ENCODE measurements at regions not wholly inside any gene's neighbourhood (a gene's known extent, or its start where the extent isn't known, plus 50 kb on each side); places are given as distances from the start of the nearest gene placed in this dataset.

DNA sequence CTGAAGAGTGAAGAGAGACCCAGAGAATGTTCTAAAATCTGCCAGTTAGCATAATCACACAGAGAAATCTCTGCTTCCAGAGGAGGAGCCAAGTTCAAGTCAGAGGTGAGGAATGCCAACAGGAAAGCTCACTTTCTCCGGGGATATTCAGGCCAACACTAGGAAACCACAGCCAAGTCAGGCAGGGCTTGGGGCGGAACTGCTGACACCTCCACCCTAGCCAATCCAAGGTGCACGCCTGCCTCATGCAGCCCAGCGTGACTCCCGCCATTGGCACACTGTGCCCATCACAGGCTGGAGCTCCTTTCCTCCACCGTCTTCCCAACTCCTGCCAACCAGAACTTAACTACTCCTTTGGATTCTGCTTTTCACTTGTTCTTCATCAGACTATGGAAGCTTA lies 374.3 kb upstream of the CCDC196 start (continued):
- TF ChIP-seq, protein P1, sequence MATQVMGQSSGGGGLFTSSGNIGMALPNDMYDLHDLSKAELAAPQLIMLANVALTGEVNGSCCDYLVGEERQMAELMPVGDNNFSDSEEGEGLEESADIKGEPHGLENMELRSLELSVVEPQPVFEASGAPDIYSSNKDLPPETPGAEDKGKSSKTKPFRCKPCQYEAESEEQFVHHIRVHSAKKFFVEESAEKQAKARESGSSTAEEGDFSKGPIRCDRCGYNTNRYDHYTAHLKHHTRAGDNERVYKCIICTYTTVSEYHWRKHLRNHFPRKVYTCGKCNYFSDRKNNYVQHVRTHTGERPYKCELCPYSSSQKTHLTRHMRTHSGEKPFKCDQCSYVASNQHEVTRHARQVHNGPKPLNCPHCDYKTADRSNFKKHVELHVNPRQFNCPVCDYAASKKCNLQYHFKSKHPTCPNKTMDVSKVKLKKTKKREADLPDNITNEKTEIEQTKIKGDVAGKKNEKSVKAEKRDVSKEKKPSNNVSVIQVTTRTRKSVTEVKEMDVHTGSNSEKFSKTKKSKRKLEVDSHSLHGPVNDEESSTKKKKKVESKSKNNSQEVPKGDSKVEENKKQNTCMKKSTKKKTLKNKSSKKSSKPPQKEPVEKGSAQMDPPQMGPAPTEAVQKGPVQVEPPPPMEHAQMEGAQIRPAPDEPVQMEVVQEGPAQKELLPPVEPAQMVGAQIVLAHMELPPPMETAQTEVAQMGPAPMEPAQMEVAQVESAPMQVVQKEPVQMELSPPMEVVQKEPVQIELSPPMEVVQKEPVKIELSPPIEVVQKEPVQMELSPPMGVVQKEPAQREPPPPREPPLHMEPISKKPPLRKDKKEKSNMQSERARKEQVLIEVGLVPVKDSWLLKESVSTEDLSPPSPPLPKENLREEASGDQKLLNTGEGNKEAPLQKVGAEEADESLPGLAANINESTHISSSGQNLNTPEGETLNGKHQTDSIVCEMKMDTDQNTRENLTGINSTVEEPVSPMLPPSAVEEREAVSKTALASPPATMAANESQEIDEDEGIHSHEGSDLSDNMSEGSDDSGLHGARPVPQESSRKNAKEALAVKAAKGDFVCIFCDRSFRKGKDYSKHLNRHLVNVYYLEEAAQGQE (IDR thresholded peaks at IDR 0.05; ENCODE audit: unreplicated experiment), result no peak
- TF ChIP-seq NANOG (IDR thresholded peaks at IDR 0.05; ENCODE audit: borderline replicate concordance) (no peak), ZNF331 (CRISPR knock-in tag; IDR thresholded peaks at IDR 0.05; ENCODE audit: low read depth) (no peak), CREB1 (CRISPR knock-in tag; IDR thresholded peaks at IDR 0.05; ENCODE audit: low read depth) (no peak), STAT1 (IDR thresholded peaks at IDR 0.05; ENCODE audit: unreplicated experiment) (no peak), EZH2 (IDR thresholded peaks at IDR 0.05; ENCODE audit: low read depth, unreplicated experiment) (no peak)

DNA sequence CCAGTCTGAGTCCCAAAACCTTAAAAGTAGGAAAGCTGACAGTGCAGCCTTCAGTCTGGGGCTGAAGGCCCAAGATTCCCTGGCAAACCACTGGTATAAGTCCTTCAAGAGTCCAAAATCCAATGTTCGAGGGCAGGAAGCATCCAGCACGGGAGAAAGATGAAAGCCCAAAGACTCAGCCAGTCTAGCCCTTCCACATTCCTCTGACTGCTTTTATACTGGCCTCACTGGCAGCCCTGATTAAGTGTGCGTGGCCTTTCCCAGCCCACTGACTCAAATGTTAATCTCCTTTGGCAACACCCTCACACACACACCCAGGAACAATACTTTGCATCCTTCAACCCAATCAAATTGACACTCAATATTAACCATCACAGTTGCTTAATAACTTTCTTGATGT lies 372.1 kb upstream of the CCDC196 start:
- no peaks in the 10 kb centered on the region for H3F3A ChIP-seq (replicated peaks; ENCODE audit: low read depth)
- H3K9me2 ChIP-seq (ENCODE audit: insufficient read depth), result peaks cover 10% of the 10 kb centered on the region
- TF ChIP-seq, protein P1 (IDR thresholded peaks at IDR 0.05; ENCODE audit: unreplicated experiment), result no peak
- TF ChIP-seq POLR2AphosphoS5 (IDR thresholded peaks at IDR 0.05; ENCODE audit: low read depth), result no peak
- TF ChIP-seq STAT1 (IDR thresholded peaks at IDR 0.05; ENCODE audit: unreplicated experiment), result no peak
- no peaks in the 10 kb centered on the region for H3K27me3 ChIP-seq (ENCODE audit: insufficient read depth)
- H4K20me1 ChIP-seq (replicated peaks; ENCODE audit: insufficient read depth), result no peaks in the 10 kb centered on the region
- H3K79me2 ChIP-seq (replicated peaks; ENCODE audit: insufficient read depth), result no peaks in the 10 kb centered on the region
- Mint-ChIP-seq H3K27ac (no peak overlapping the region), H3K4me3 (no peak overlapping the region), H3K4me1 (peaks cover 20% of the 10 kb centered on the region), H3K9me3 (peaks cover 3% of the 10 kb centered on the region; the same call in 2 of the 3 replicates), H3K36me3 (ENCODE audit: low read depth) (peaks cover 2% of the 10 kb centered on the region; the same call in 2 of the 3 replicates), H3K27me3 (ENCODE audit: insufficient read depth, low read depth, poor library complexity) (no peaks in the 10 kb centered on the region)
- H3K27ac ChIP-seq (ENCODE audit: low read depth), result no peak overlapping the region
- H3K4me2 ChIP-seq, result no peak overlapping the region
- DNase-seq (ENCODE audit: low spot score) (peak; percentile 5), ATAC-seq (peak; percentile 63)
- H3K36me3 ChIP-seq (ENCODE audit: insufficient read depth), result no peaks in the 10 kb centered on the region
- no peak overlapping the region for H2AFZ ChIP-seq
- H3K4me3 ChIP-seq, result no peak overlapping the region
- H3K4me1 ChIP-seq (ENCODE audit: insufficient read depth), result 0 out of 2 replicates have a peak, but pooled peaks cover 9% of the 10 kb centered on the region
